Effector CD4-positive, alpha-beta T cell (primary cell): ENCODE measurements at regions not wholly inside any gene's neighbourhood (a gene's known extent, or its start where the extent isn't known, plus 50 kb on each side); places are given as distances from the start of the nearest gene placed in this dataset.

Experiments used
- DNase-seq: peaks from one replicate; pipeline ENCODE4 v3.0.0-alpha.2; 2020

DNA sequence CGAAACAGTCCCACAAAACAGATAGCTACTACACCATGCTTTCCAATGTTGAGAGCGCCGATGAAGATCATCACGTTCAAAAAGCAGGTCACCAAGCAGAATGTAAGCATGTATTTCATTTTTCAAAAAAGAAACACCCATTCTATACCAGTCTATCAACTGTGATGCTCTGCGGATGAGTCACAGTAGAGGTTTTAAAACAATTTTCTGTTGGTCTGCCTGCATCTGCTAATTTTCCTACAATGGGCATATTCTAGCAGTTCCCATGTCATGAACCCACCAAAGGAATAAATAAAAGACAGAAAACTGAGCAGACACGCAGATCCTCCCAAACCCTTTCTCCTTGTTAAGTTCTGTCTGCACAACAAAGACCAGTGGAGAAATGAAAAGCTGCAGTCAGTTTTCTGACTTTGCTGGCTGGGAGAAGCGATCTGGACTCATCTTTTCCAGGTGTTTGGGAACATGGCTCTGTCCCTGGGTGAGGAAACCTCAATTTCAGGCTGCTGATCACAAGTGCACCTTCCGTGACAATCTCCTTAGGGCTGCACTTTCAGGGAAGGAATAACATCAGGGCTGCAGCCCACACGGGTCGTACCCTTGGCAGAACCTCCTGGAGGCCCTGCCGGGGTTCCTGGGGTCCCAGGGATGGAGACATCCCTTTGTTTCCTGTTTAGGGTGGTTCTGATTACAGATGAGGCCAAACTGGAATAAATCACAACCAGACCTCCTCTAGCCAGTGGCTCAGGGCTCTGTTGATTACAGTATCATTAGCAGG lies 200.1 kb downstream of the BMP7 start:
- no peak for DNase-seq

DNA sequence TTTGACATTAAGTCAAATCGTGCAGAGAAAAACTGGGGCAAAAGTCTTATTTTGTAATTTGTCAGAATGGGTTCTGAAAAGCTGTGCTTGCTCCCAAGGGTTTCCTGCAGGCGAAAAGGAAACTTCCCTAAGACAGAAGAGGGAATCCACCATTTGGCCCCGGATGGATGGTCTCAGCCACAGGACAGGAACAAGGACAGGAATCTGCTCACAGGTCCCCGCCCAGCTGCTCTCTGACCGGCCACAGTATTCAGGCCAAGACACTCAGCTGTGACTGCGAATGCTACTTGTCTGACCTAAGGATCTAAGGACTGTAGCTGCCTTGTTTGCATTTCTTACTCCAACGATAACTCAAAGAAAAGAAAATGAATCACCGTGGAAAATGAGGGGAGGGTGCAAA lies 197.0 kb downstream of the BMP7 start:
- DNase-seq = no peak

- no peak for DNase-seq
These were observed 196.1 kb downstream of the BMP7 start for GRCh38 chr20:57070296-57070695.

GRCh38 chr20:57071283-57071731 lies 195.1 kb downstream of the BMP7 start:
- no peak for DNase-seq

DNA sequence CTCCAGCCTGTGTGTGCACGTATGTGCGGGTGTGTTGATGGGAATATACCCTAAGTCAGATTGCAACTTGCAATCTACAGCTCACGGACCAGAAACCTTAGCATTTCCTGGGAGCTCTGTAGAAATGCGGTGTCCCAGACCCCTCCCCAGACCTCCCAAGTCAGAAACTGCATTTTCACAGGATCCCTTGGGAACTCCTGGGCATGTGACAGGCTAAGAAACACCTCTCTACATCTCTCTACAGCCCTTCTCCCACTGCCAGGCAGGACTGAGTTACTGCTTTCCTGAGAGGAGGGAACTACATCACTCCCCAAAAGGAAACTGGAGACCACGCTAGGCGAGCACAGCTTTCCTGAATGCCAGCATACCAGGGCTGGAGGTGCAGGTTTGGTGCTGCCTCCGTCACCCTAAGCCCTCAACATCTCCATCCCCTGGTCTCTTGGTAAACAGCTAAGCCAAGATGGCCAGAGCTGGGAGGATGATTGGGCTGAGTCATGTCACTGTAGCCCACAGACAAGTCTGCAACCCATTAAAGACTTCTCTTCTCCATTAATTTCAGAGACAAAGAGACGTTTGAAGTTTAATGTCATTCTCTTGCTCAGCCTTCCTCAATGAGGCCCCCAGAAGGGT lies 194.4 kb downstream of the BMP7 start:
- DNase-seq = no peak

- DNase-seq = no peak
These were observed 193.0 kb downstream of the BMP7 start for GRCh38 chr20:57073402-57073801.

GRCh38 chr20:57074386-57074785 lies 192.1 kb downstream of the BMP7 start:
- DNase-seq = no peak

GRCh38 chr20:57075181-57075580 lies 191.3 kb downstream of the BMP7 start:
- DNase-seq = no peak

- no peak for DNase-seq
These were observed 190.8 kb downstream of the BMP7 start for GRCh38 chr20:57075603-57076002.

DNA sequence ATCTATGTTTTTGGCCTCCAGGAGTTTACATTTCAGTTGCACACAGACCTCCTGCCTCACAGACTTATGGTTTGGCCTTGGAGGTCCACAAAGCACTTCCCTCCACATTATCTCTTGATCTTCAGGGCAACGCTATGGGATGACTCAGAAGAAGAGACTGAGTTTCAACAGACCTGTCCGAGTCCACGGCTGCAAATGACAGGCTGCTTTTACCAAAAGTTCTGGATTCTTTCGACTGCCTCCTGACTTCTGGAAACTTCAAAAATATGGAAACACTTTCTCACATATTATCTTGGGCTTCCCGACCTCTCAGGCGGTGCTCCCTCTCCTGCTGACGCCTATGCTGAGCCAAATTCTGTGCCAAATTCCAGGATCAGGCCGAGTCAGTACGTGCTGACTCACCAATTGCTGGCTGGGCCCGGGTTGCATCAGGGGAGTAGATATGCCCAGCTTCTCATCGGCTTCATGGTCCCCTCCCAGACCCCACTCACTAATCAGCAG lies 190.2 kb downstream of the BMP7 start:
- no peak for DNase-seq

DNA sequence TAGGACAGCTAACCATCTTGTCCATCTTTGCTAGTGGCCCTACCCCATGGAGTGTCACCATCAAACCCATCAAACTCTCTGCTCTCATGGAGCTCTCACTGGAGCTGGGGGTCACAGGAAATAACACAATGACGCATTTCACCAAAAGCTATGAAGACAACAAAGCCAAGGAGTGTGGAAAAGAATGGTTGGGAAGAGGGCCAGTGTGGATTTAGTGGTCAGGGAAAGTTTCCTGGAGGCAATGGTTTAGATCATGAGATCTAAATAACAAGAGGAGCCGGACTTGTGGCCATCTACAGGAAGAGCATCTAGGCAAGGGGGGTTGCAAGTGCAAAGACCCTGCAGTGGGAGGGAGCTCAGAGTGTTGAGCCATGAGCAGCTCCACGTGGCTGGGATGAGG lies 189.5 kb downstream of the BMP7 start:
- no peak for DNase-seq

GRCh38 chr20:57078116-57078515 lies 188.3 kb downstream of the BMP7 start:
- no peak for DNase-seq

DNA sequence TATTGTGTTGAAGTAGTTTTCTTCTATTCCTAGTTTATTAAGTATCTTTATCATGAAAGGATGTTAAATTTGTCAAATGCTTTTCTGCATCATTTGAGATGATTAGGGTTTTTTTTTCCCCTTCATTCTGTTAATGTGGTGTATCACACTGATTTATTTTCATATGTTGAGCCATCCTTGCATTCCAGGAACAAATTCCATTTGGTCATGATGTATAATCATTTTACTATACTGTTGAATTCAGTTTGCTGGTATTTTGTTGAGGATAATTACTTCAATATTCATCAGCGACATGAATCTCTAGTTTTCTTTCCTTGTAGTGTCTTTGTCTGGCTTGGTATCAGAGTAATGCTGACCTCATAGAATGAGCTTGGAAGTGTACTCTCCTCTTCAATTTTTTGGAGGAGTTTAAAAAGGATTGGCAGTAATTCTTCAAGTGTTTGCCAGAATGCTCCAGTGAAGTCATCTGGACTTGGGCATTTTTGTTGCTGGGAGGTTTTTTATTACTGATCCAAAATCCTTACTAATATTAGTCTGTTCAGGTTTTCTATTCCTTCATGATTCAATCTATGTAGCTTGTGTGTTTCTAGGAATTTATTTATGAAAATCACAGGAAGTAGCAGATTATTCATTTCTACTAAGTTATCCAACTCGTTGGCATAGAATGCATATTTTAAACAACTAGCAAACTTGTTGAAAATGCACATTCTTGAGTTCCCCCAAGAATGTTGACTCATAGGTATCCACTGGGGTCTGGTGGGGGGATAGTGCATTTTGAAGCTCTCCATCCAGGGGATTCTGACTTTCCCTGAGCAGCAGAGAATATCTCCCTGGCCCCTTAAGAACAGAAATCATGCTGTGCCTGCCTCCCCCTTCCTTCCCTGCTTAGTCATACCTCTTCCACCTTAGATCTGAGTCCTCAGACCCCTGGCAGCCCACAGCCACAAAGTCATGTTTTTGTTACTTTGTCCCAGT lies 187.1 kb downstream of the BMP7 start:
- DNase-seq = no peak

GRCh38 chr20:57080796-57081195 lies 185.6 kb downstream of the BMP7 start:
- no peak for DNase-seq

- DNase-seq = no peak
These were observed 184.0 kb downstream of the BMP7 start for GRCh38 chr20:57082357-57082945.

GRCh38 chr20:57083072-57083471 lies 183.4 kb downstream of the BMP7 start:
- DNase-seq = no peak

DNA sequence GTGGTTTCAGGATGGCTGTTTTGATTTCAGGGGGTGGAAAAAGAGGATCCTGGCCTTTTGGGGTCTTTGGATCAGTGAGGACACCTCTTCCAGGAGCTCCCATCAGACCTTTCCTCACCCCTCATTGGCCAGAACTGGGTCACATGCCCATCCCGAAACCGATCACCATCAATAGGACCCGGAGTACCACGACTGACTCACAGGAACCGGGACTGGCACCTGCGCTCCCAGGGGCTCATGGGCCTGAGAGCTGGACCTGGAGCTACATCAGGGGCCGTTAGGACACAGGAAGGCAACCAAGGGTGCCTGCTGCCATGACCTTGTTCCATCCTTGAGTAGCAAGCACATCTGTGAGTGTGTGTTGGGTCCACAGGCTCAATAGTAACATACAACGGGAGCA lies 180.4 kb downstream of the BMP7 start:
- no peak for DNase-seq

DNA sequence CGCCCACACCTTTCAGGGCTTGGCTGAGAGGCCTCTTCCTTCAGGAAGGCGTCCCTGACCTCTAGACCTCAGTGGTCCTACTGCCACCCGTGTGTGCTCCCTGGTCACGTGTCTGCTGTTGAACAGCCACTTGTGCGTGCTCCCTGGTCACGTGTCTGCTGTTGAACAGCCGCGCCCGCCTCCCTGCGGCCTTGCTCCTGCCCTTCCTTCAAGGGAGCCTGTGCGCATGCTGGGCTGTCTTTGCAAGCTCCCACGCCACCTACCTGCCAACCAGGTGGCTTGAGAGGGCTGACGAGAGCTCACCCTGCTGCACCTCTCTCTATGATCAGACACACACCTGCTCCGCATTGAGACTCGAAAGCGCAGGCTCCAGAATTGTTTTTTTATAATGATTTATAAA lies 179.3 kb downstream of the BMP7 start:
- DNase-seq = no peak

DNA sequence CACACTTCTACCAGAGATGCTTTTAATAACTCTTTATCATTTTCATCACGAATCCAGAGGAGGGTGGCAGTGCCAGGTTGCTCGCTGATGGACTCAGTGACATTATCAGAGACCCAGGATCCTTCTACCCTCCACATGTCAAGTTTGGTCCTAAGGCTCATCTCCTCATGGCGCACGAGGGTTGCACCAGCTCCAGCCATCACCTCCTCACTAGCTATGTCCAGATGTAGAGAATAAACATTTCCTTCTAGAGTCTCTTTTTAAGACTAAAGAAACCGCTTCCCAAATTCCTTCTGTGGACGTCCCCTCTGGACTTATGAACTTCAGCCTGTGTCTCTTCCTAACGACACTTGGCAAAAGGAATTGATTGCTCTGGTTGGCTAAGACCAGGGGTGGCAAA lies 178.7 kb downstream of the BMP7 start:
- DNase-seq = no peak

- no peak for DNase-seq
These were observed 178.0 kb downstream of the BMP7 start for GRCh38 chr20:57088436-57088835.

- DNase-seq = peak; percentile 38
These were observed 176.7 kb downstream of the BMP7 start for GRCh38 chr20:57089699-57090144.
